IPS-NIHi11 (cell line): ENCODE measurements at regions not wholly inside any gene's neighbourhood (a gene's known extent, or its start where the extent isn't known, plus 50 kb on each side); places are given as distances from the start of the nearest gene placed in this dataset.
"Not testable (repeated sequence)": the region's sequence is repeated elsewhere in the genome, so short reads cannot be mapped to it uniquely, and the experiment has no call there.

Experiments
- DNase-seq: peaks from one replicate; pipeline ENCODE4 v3.0.0; 2012; ENCODE audit warnings: mixed read lengths, low spot score

DNA sequence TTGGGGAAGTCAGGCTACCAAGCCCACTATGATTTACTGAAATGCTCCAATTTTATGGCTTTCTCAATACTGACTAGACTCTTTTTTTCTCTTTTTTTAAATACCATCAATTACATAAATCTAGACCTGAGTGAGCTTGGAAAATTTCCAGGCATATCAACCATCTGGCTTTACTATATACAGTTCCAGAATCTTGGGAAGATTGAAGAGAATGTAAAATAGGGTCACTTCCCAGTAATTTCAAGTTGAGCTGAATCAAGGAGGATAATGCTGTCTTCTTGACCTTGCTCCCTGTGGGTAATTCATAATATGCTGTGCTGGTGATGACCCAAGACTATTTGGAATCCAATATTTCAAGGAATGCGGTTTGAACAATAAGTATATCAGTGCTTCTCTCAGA, 108.1 kb downstream of the MAP3K21 start:
- DNase-seq: no peak

- no peak for DNase-seq
Measured at GRCh38 chr1:233439721-233440120, 112.2 kb downstream of the MAP3K21 start.

GRCh38 chr1:233440951-233441401, 113.5 kb downstream of the MAP3K21 start:
- DNase-seq: peak; percentile 67

- DNase-seq: no peak
Measured at GRCh38 chr1:233442026-233442780, 114.7 kb downstream of the MAP3K21 start.

DNA sequence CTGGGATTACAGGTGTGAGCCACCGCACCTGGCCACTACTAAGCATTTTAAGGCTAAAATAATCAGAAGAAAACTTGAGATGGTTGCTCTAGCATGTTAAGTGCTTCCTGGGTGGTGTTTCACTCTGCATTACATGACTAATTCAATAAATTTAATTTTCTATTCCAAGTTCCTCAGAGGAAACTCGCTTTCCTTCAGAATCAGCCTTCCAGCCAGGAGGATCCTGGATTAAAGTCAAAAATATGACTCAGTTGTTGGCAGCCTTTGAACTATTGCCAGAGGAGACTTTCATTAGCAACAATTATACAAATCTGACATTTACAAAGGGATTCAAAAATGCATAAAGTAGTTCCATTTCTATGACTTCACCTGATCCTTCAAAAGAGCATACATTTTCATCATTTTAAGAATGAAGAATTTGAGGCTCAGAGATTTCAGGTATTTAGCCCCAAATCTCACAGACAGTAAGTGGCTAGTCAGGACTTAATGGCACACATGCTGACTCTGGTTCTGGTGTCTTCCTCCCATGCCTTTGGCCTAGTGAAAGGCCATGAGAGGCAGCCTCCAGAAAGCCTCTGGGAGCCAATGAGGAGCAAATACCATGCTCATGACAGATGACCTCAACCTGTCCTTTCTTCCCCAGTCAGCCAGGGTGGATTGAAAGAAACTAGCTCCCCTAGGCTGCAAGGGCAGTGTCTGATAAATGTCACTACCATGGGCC, 115.7 kb downstream of the MAP3K21 start:
- DNase-seq: no peak

- DNase-seq: no peak
Measured at GRCh38 chr1:233444484-233444883, 117.0 kb downstream of the MAP3K21 start.

- DNase-seq: no peak
Measured at GRCh38 chr1:233445737-233446136, 118.2 kb downstream of the MAP3K21 start.

GRCh38 chr1:233446935-233447334, 119.4 kb downstream of the MAP3K21 start:
- no peak for DNase-seq

- DNase-seq: no peak
Measured at GRCh38 chr1:233448109-233448689, 120.7 kb downstream of the MAP3K21 start.

DNA sequence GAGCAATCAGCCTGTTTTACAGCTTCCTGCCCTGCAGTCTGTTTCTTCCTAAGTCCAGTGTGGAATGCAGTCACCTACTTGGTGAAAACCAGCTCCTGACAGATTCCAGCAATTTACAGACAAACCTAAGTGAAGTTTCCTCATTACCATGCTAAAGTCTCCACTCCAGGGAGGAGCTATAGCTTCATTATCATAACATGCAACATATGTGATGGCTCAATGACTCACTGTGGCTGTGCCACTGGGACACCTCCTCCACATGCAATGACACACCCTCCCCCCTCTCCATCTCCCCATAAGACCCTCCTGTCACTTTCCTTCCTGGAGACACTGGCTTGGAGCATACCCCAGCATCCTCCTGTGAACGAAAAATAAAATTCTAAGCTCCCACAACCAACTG, 125.2 kb downstream of the MAP3K21 start:
- no peak for DNase-seq

DNA sequence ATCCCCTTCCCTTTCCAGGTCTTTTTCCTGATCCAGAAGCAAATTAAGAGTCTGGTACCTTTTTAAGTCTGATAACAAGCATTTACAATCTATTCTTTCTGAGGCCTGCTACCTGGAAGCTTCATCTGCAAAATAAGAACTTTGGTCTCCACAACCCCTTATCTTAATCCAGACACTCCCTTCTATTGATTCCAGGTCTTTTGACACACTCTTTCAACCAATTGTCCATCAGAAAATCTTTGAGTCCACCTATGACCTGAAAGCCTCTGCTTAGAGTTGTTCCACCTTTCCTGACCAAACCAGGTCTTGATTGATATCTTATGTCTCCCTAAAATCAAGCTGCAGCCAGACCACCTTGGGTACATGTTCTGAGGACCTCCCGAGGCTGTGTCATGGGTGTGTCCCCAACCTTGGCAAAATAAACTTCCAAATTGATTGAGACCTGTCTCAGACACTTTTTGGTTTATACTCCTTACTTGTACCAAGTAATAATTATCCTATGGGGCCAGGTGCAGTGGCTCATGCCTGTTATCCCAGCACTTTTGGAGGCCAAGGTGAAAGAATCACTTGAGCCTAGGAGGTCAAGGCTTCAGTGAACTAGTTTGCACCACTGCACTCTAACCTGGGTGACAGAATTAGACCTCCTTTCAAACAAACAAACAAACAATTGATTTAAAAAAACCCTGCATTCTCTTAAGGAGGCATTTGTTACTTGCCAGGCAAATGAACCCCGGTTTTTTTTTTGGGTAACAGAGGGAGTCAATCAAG, 126.1 kb downstream of the MAP3K21 start:
- DNase-seq: no peak

GRCh38 chr1:233459470-233459945, 132.0 kb downstream of the MAP3K21 start:
- DNase-seq: no peak

DNA sequence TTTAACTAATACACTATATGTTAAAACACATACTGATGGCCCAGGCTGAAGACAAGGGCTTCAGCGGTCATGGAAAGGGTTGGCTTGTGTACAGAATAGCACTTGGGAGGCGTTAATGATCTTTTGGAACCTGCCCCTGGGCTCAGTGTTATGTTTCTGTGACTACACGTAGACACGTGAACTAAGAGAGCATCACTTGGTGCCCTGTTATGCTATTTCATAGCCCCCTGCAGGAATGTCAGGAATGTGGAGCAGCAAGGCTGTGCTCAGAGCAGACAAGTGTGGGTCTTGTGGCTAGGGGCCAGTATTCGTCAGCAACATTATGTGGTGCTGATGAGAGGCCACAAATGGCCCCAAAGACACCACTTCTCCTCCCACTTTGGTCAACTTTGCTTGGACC, 132.4 kb downstream of the MAP3K21 start:
- peak; percentile 47 for DNase-seq

DNA sequence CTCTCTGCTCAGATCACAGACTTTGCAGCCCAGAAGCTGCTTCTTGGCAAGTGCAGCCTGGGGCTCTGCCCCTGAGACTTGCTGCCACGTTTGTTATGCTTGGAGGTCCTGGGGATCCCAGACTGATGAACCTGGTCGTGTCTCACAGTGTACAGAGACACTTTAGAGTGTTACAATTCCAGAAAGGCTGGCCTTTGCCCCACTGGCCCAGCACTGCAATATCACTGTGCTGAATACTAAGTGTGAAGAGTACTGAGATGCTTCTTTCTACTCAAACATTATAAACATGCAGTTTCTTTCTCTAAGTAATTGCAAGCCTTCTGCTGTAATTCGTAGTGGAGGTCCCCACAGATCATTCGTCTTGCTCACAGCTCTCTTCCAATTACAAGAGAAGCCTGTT, 133.2 kb downstream of the MAP3K21 start:
- no peak for DNase-seq

GRCh38 chr1:233461847-233462246, 134.3 kb downstream of the MAP3K21 start:
- no peak for DNase-seq

DNA sequence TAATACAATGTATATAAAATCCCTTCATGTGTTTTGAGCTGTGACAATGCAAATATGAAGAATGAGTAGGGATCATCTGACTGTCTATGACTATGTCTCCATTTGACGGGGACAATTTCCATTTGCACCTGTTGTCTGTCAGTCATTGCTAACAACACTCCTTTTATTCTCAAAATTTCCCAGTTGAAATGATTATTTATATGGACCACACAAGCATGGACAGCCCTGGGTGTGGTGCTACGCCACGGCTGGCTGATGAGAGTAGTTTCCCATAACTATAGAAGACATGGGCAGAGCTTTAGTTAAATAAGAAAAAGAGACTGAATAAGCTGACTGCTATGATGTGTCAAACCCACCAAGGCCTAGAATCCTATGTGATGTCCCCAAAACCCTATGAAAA, 135.8 kb downstream of the MAP3K21 start:
- no peak for DNase-seq

DNA sequence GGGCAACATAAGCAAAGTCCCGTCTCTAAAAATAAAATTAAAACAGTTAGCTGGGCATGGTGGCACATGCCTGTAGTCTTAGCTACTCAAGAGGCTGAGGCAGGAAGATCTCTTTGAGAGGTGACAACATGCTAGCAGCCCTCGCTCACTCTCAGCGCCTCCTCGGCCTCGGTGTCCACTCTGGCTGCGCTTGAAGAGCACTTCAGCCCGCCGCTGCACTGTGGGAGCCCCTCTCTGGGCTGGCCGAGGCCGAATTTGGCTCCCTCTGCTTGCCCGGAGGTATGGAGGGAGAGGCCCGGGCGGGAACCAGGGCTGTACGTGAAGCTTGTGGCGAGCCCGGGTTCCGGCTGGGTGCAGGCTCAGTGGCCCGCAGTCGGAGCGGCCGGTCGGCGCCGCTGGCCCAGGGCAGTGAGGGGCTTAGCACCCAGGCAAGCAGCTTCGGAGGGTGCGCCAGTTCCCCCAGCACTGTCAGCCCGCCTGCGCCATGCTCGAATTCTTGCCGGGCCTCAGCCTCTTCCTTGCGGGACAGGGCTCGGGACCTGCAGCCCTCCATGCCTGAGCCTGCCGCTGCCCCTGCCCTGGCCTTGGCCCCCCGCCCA, 138.3 kb downstream of the MAP3K21 start:
- no peak for DNase-seq

- DNase-seq: peak; percentile 17
Measured at GRCh38 chr1:233470741-233471499, 143.0 kb upstream of the KCNK1 start.

DNA sequence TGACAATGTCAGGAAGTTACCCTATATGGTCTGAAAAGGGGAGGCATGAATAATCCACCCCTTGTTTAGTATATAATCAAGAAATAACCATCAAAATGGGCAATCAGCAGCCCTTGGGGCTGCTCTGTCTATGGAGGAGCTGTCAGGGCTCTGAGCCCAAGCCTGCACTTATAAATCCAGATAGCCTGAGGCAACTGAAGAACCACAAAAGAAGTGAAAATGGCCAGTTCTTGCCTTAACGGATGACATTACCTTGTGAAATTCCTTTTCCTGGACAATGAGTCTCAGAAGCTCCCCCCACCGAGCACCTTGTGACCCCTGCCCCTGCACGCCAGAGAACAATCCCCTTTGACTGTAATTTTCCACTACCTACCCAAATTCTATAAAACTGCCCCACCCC, 142.1 kb upstream of the KCNK1 start:
- not testable (repeated sequence) for DNase-seq

- DNase-seq: not testable (repeated sequence)
Measured at GRCh38 chr1:233472796-233473195, 141.1 kb upstream of the KCNK1 start.
